ENCODE measurements at regions not wholly inside any gene's neighbourhood (a gene's known extent, or its start where the extent isn't known, plus 50 kb on each side); places are given as distances from the start of the nearest gene placed in this dataset.

DNA sequence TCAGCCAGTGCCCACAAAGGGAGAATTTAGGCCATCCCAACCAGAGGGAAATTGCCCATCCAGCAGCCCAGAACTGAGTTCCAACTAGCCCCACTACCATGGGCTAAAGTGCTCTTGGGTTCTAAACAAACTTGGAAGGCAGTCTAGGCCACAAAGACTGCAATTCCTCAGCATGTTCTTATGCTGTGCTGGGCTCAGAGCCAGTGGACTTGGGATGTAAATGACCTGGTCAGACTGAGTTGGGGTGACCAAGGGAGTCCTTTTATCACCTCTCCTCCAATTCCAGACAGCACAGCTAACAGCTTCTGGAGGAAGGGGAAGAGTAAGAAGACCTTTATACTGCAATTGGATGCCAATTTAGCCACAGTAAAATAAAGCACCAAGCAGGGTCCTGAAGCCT lies 607.2 kb upstream of the KCND2 start:
- Mint-ChIP-seq H3K9me3 (ENCODE audit: unreplicated experiment) (no peaks in the 10 kb centered on the region), H3K36me3 (ENCODE audit: low read depth, unreplicated experiment) (no peaks in the 10 kb centered on the region), H3K4me3 (ENCODE audit: unreplicated experiment) (no peak overlapping the region), H3K27ac (ENCODE audit: unreplicated experiment) (no peak overlapping the region), H3K27me3 (ENCODE audit: unreplicated experiment) (peaks cover 1% of the 10 kb centered on the region), H3K4me1 (ENCODE audit: unreplicated experiment) (no peaks in the 10 kb centered on the region)
- no peak for DNase-seq (ENCODE audit: low spot score)
- TF ChIP-seq, protein P1, sequence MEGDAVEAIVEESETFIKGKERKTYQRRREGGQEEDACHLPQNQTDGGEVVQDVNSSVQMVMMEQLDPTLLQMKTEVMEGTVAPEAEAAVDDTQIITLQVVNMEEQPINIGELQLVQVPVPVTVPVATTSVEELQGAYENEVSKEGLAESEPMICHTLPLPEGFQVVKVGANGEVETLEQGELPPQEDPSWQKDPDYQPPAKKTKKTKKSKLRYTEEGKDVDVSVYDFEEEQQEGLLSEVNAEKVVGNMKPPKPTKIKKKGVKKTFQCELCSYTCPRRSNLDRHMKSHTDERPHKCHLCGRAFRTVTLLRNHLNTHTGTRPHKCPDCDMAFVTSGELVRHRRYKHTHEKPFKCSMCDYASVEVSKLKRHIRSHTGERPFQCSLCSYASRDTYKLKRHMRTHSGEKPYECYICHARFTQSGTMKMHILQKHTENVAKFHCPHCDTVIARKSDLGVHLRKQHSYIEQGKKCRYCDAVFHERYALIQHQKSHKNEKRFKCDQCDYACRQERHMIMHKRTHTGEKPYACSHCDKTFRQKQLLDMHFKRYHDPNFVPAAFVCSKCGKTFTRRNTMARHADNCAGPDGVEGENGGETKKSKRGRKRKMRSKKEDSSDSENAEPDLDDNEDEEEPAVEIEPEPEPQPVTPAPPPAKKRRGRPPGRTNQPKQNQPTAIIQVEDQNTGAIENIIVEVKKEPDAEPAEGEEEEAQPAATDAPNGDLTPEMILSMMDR (IDR thresholded peaks at IDR 0.05; ENCODE audit: unreplicated experiment): no peak

DNA sequence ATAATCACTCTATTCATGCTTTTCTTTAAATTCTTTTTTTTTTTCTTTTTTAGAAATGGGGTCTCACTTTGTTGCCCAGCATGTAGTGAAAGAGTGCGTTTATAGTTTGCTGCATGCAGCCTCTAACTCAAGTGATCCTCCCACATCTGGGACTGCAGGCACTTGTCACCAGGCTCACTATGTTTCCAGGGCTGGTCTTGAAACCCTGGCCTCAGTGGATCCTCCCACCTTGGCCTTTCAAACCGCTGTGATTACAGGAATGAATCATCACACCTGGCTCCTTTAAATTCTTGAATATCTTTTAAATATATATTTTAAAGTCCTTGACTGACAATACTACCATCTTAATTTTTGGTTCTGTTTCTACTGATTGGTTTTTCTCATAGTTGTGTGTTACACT lies 591.6 kb upstream of the KCND2 start:
- TF ChIP-seq, protein P1 (IDR thresholded peaks at IDR 0.05; ENCODE audit: unreplicated experiment): no peak
- H3K36me3 Mint-ChIP-seq (ENCODE audit: low read depth, unreplicated experiment): no peaks in the 10 kb centered on the region
- no peak overlapping the region for H3K4me3 Mint-ChIP-seq (ENCODE audit: unreplicated experiment)
- DNase-seq (ENCODE audit: low spot score): no peak
- no peak overlapping the region for H3K27ac Mint-ChIP-seq (ENCODE audit: unreplicated experiment)
- no peaks in the 10 kb centered on the region for H3K9me3 Mint-ChIP-seq (ENCODE audit: unreplicated experiment)
- H3K27me3 Mint-ChIP-seq (ENCODE audit: unreplicated experiment): no peaks in the 10 kb centered on the region
- H3K4me1 Mint-ChIP-seq (ENCODE audit: unreplicated experiment): no peaks in the 10 kb centered on the region

DNA sequence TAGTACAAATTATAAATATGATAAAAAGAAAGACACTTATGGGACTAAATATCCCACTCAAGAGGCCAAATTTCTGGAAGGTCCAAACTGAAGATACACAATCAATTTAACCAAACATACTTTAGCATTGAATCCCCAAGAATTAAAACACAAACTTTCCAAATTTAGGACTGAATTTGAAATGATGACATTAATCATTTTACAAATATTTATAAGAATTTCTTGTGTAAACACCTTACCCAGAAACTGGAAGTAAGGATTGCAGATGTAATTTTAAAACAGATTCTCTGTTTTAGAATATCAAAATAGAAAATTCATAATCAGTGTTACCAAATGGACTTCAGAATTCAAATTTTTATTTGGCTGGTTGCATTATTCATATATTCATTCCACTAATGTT lies 588.2 kb upstream of the KCND2 start:
- Mint-ChIP-seq H3K9me3 (ENCODE audit: unreplicated experiment) (no peaks in the 10 kb centered on the region), H3K27me3 (ENCODE audit: unreplicated experiment) (no peaks in the 10 kb centered on the region), H3K4me3 (ENCODE audit: unreplicated experiment) (no peak overlapping the region), H3K36me3 (ENCODE audit: low read depth, unreplicated experiment) (no peaks in the 10 kb centered on the region), H3K27ac (ENCODE audit: unreplicated experiment) (no peak overlapping the region), H3K4me1 (ENCODE audit: unreplicated experiment) (no peaks in the 10 kb centered on the region)
- TF ChIP-seq, protein P1 (IDR thresholded peaks at IDR 0.05; ENCODE audit: unreplicated experiment): no peak
- no peak for DNase-seq (ENCODE audit: low spot score)

DNA sequence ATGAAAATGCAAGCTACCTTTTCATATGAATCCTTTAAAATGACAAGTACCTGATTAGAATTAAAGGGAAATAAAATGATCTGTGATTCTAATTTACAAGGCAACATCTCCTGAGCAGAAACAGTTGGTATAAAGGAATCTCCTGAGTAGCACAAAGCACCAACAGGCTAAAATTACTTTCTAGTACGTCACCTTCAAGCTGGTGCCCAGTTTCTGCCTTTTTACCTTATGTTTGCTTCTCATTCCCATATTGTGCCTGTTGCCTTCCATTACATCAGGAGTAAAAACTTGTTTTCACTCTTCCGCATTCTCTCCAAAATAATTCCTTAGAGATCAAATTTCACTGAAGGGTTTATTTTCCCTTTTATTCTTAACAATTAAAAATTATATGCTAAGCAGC lies 587.1 kb upstream of the KCND2 start:
- no peaks in the 10 kb centered on the region for H3K4me1 Mint-ChIP-seq (ENCODE audit: unreplicated experiment)
- TF ChIP-seq, protein P1 (IDR thresholded peaks at IDR 0.05; ENCODE audit: unreplicated experiment): no peak
- no peak overlapping the region for H3K4me3 Mint-ChIP-seq (ENCODE audit: unreplicated experiment)
- no peaks in the 10 kb centered on the region for H3K9me3 Mint-ChIP-seq (ENCODE audit: unreplicated experiment)
- H3K36me3 Mint-ChIP-seq (ENCODE audit: low read depth, unreplicated experiment): no peaks in the 10 kb centered on the region
- H3K27ac Mint-ChIP-seq (ENCODE audit: unreplicated experiment): no peak overlapping the region
- H3K27me3 Mint-ChIP-seq (ENCODE audit: unreplicated experiment): no peaks in the 10 kb centered on the region
- DNase-seq (ENCODE audit: low spot score): no peak

DNA sequence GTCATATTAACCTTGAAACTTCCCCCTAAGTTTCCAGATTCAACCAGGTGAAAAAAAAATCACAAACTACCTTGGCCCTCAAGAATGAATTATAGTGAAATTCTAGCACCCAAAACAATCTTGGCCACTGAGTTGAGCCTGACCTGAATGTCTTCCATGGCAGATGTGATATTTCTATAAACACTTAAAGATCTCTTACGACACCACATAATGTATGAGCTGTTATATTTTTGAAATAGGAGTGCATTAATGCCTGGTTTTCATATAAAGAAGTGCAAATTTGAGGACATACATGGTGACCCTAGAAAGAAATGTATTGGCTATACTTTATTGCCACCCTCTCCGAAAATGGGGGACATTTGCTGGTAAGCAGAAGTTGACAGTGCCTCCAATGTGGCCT lies 584.1 kb upstream of the KCND2 start:
- H3K9me3 Mint-ChIP-seq (ENCODE audit: unreplicated experiment): no peaks in the 10 kb centered on the region
- TF ChIP-seq, protein P1 (IDR thresholded peaks at IDR 0.05; ENCODE audit: unreplicated experiment): no peak

More for the DNA sequence above, 584.1 kb upstream of the KCND2 start:
- Mint-ChIP-seq H3K4me1 (ENCODE audit: unreplicated experiment) (no peaks in the 10 kb centered on the region), H3K36me3 (ENCODE audit: low read depth, unreplicated experiment) (no peaks in the 10 kb centered on the region), H3K27me3 (ENCODE audit: unreplicated experiment) (no peaks in the 10 kb centered on the region), H3K27ac (ENCODE audit: unreplicated experiment) (no peak overlapping the region), H3K4me3 (ENCODE audit: unreplicated experiment) (no peak overlapping the region)
- no peak for DNase-seq (ENCODE audit: low spot score)
